ENCODE measurements at regions not wholly inside any gene's neighbourhood (a gene's known extent, or its start where the extent isn't known, plus 50 kb on each side); places are given as distances from the start of the nearest gene placed in this dataset.

GRCh38 chr9:129435291-129435690 is 185.6 kb downstream of the C9orf50 start:
- H2AFZ ChIP-seq (ENCODE audit: low read length) = no peak overlapping the region
- no peak overlapping the region for H2BK20ac ChIP-seq (ENCODE audit: low read length)
- no peaks in the 10 kb centered on the region for H3K79me1 ChIP-seq (ENCODE audit: low read depth, low read length)
- H2AK5ac ChIP-seq (ENCODE audit: low read depth, low read length) = no peak overlapping the region
- peaks cover 27 to 54% (median 46%) of the 10 kb centered on the region in 4 experiments for H3K27me3 ChIP-seq (replicated peaks in 1 of 4; ENCODE audit: control insufficient read depth in 3 of 4, extremely low read depth in 1 of 4, insufficient read depth in 3 of 4, low read length in 3 of 4)
- H3K36me3 ChIP-seq (ENCODE audit: control insufficient read depth in 2 of 4, insufficient read depth in 4 of 4, low read length in 3 of 4) = no peaks in the 10 kb centered on the region
- H3K4me1 ChIP-seq (replicated peaks in 1 of 4; ENCODE audit: control insufficient read depth in 3 of 4, insufficient read depth in 4 of 4, low read length in 3 of 4) = peaks cover 5 to 22% (median 17%) of the 10 kb centered on the region in 4 experiments
- no peak for DNase-seq (ENCODE audit: low read depth in 1 of 2, low spot score in 2 of 2)
- no peak for FAIRE-seq
- no peak overlapping the region for H2BK120ac ChIP-seq (replicated peaks; ENCODE audit: low read depth, low read length)
- no peak overlapping the region for H2BK15ac ChIP-seq (ENCODE audit: low read length)
- H3K4ac ChIP-seq (replicated peaks; ENCODE audit: insufficient read length, low read depth, low read length) = no peak overlapping the region
- 84% methylated on average over 12 of the region's 12 CpGs; no CpG with 5 or more reads in 1 of the 2 experiments for WGBS, 2 experiments (ENCODE audit: extremely low coverage in 1 of 2, insufficient coverage in 1 of 2, insufficient read length in 1 of 2, insufficient replicate concordance in 2 of 2, low coverage in 1 of 2, low lambda C conversion rate in 2 of 2, missing lambda C conversion rate in 1 of 2)
- no peaks in the 10 kb centered on the region; a peak in 1 of 4 replicates for H3K9me3 ChIP-seq (ENCODE audit: insufficient read depth in 2 of 2, low read depth in 1 of 2, low read length in 1 of 2)
- H3K18ac ChIP-seq (ENCODE audit: extremely low read depth, low read length) = no peak overlapping the region
- H3K4me2 ChIP-seq (ENCODE audit: insufficient read depth in 1 of 2, low read depth in 2 of 2, low read length in 2 of 2) = no peak overlapping the region
- no peak overlapping the region for H3K14ac ChIP-seq (ENCODE audit: insufficient read length)
- ChIA-PET CTCF (ENCODE audit: partially characterized antibody) (interaction anchor here (0.6 to 3.2 kb wide), 7 partner anchors 10 to 111 kb away, joined by 3 to 10 read pairs (median 3); no protein-coding TSS in a partner anchor), POLR2A (ENCODE audit: partially characterized antibody) (interaction anchor here (0.6 kb wide), 1 partner anchor 569 kb away, joined by 3 read pairs; no protein-coding TSS in a partner anchor)
- no peak overlapping the region for H4K5ac ChIP-seq (ENCODE audit: insufficient read length, low read depth, low read length)
- no peaks in the 10 kb centered on the region for H3K79me2 ChIP-seq (ENCODE audit: control insufficient read depth in 1 of 2, insufficient read depth in 2 of 2, low read length in 2 of 2)
- no peak overlapping the region for H2BK5ac ChIP-seq (ENCODE audit: low read depth, low read length)
- no peak overlapping the region for H3K23ac ChIP-seq (ENCODE audit: insufficient read length)
- no peak overlapping the region for H3K56ac ChIP-seq (replicated peaks; ENCODE audit: insufficient read length, low read depth, low read length)
- no peak overlapping the region for H4K8ac ChIP-seq (ENCODE audit: extremely low read depth, insufficient read depth, low read length)
- H3K4me3 ChIP-seq (ENCODE audit: extremely low read depth in 1 of 4, insufficient read depth in 2 of 4, low read depth in 3 of 4, low read length in 4 of 4) = no peak overlapping the region
- H4K91ac ChIP-seq (replicated peaks; ENCODE audit: insufficient read length, low read length) = no peak overlapping the region
- no peak overlapping the region for H2BK12ac ChIP-seq (ENCODE audit: low read depth, low read length)
- H3K27ac ChIP-seq (ENCODE audit: low read depth, low read length) = no peak overlapping the region
- TF ChIP-seq USF2 (IDR thresholded peaks at IDR 0.05; ENCODE audit: low read length) = no peak
- TF ChIP-seq HDAC6 (IDR thresholded peaks at IDR 0.05; ENCODE audit: low read depth, low read length) = no peak
- TF ChIP-seq EGR1 (IDR thresholded peaks at IDR 0.05; ENCODE audit: borderline replicate concordance, low read depth, low read length) = no peak
- no peak for TF ChIP-seq SAP30 (IDR thresholded peaks at IDR 0.05; ENCODE audit: insufficient read depth, insufficient replicate concordance, low read length)
- no peak for TF ChIP-seq ATF3 (IDR thresholded peaks at IDR 0.05; ENCODE audit: insufficient read depth, low read depth, low read length)
- TF ChIP-seq CHD1 (IDR thresholded peaks at IDR 0.05; ENCODE audit: low read depth, low read length) = no peak
- TF ChIP-seq TCF12 (IDR thresholded peaks at IDR 0.05; ENCODE audit: low read depth, low read length) = no peak
- TF ChIP-seq CTBP2 (IDR thresholded peaks at IDR 0.05; ENCODE audit: borderline replicate concordance, insufficient read depth, insufficient read length, low read length) = no peak
- TF ChIP-seq JUND (IDR thresholded peaks at IDR 0.05; ENCODE audit: low read length) = no peak
- H4K20me1 ChIP-seq (replicated peaks in 1 of 2; ENCODE audit: control insufficient read depth in 1 of 2, insufficient read depth in 2 of 2, low read length in 2 of 2) = peaks cover 0 to 3% of the 10 kb centered on the region in 2 experiments
- no peak overlapping the region for H3K9ac ChIP-seq (replicated peaks in 1 of 4; ENCODE audit: extremely low read depth in 1 of 4, low read depth in 3 of 4, low read length in 3 of 4)
- H3K23me2 ChIP-seq (ENCODE audit: low read depth, low read length) = peaks cover 12% of the 10 kb centered on the region; the same call in 1 of the 2 replicates
